Smooth muscle cell (in vitro differentiated cells): ENCODE measurements at regions not wholly inside any gene's neighbourhood (a gene's known extent, or its start where the extent isn't known, plus 50 kb on each side); places are given as distances from the start of the nearest gene placed in this dataset.
"Not testable (repeated sequence)": the region's sequence is repeated elsewhere in the genome, so short reads cannot be mapped to it uniquely, and the experiment has no call there.

Source experiments
- DNase-seq: peaks from one replicate; lab custom pipeline; 2025; ENCODE audit not compliant: unreplicated experiment; lab: John Stamatoyannopoulos, UW
- H2AFZ ChIP-seq: fragments of 200-600 bp; sonication (generic); 2 replicates; pipeline ENCODE4 v1.6.0; 2016; ENCODE audit warnings: antibody characterized with exemption, low read depth, mild to moderate bottlenecking
- H3F3A ChIP-seq: fragments of 200-600 bp; sonication (generic); 2 replicates; pipeline ENCODE4 v1.6.0; 2017; ENCODE audit warnings: antibody characterized with exemption, low read depth
- H3K27ac ChIP-seq: fragments of 200-600 bp; sonication (generic); 2 replicates; pipeline ENCODE4 v1.5.1; 2016; ENCODE audit warnings: low read depth, mild to moderate bottlenecking
- H3K27me3 ChIP-seq: fragments of 200-600 bp; sonication (generic); 2 replicates; pipeline ENCODE4 v1.6.1; 2016; ENCODE audit warnings: low read depth, mild to moderate bottlenecking
- H3K36me3 ChIP-seq: fragments of 200-600 bp; sonication (generic); 2 replicates; pipeline ENCODE4 v1.5.1; 2016; ENCODE audit warnings: low read depth
- H3K4me1 ChIP-seq: fragments of 200-600 bp; sonication (generic); 2 replicates; pipeline ENCODE4 v1.5.1; 2016; ENCODE audit warnings: low read depth
- H3K4me2 ChIP-seq: fragments of 200-600 bp; sonication (generic); 2 replicates; pipeline ENCODE4 v1.6.0; 2016; ENCODE audit warnings: mild to moderate bottlenecking
- H3K4me3 ChIP-seq: fragments of 200-600 bp; sonication (generic); 2 replicates; pipeline ENCODE4 v1.5.1; 2016; ENCODE audit warnings: mild to moderate bottlenecking
- H3K79me2 ChIP-seq: fragments of 200-600 bp; sonication (generic); 2 replicates; pipeline ENCODE4 v1.6.0; 2016; ENCODE audit warnings: low read depth, mild to moderate bottlenecking
- H3K9ac ChIP-seq: fragments of 200-600 bp; sonication (generic); 2 replicates; pipeline ENCODE4 v1.6.0; 2016; ENCODE audit warnings: low read depth
- H3K9me3 ChIP-seq: fragments of 200-600 bp; sonication (generic); replicated peaks from 2 replicates; pipeline ENCODE4 v1.5.1; 2016; ENCODE audit warnings: low read depth
- H4K20me1 ChIP-seq: fragments of 200-600 bp; sonication (generic); 2 replicates; pipeline ENCODE4 v1.6.0; 2016; ENCODE audit warnings: low read depth
- WGBS: methylation state at CpG from one replicate; pipeline ENCODE4 v1.1.7; 2016; ENCODE audit warnings: low lambda C conversion rate; 5-methylcytosine and 5-hydroxymethylcytosine counted together
- TF ChIP-seq, protein P1 (sequence below): fragments of 200-600 bp; sonication (generic); IDR thresholded peaks from 2 replicates; pipeline ENCODE4 v1.5.1; 2017; ENCODE audit warnings: borderline replicate concordance, mild to moderate bottlenecking, antibody characterized with exemption; ENCODE audit not compliant: insufficient read depth, poor library complexity, severe bottlenecking

- no peaks in the 10 kb centered on the region for H3K36me3 ChIP-seq
- H3F3A ChIP-seq, result no peaks in the 10 kb centered on the region
- H3K79me2 ChIP-seq, result no peaks in the 10 kb centered on the region
- no peaks in the 10 kb centered on the region for H4K20me1 ChIP-seq
- no peak for DNase-seq
- WGBS, result 80% methylated on average over 4 of the region's 4 CpGs
- no peak overlapping the region for H3K9ac ChIP-seq
- H3K4me3 ChIP-seq, result no peak overlapping the region
- H3K4me2 ChIP-seq, result no peak overlapping the region
- TF ChIP-seq, protein P1, sequence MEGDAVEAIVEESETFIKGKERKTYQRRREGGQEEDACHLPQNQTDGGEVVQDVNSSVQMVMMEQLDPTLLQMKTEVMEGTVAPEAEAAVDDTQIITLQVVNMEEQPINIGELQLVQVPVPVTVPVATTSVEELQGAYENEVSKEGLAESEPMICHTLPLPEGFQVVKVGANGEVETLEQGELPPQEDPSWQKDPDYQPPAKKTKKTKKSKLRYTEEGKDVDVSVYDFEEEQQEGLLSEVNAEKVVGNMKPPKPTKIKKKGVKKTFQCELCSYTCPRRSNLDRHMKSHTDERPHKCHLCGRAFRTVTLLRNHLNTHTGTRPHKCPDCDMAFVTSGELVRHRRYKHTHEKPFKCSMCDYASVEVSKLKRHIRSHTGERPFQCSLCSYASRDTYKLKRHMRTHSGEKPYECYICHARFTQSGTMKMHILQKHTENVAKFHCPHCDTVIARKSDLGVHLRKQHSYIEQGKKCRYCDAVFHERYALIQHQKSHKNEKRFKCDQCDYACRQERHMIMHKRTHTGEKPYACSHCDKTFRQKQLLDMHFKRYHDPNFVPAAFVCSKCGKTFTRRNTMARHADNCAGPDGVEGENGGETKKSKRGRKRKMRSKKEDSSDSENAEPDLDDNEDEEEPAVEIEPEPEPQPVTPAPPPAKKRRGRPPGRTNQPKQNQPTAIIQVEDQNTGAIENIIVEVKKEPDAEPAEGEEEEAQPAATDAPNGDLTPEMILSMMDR, result no peak
- H3K27ac ChIP-seq, result no peak overlapping the region
- H3K27me3 ChIP-seq, result no peaks in the 10 kb centered on the region
- no peak overlapping the region for H2AFZ ChIP-seq
- H3K4me1 ChIP-seq, result no peaks in the 10 kb centered on the region
- no peaks in the 10 kb centered on the region for H3K9me3 ChIP-seq
These were observed 196.9 kb downstream of the ALDH8A1 start for GRCh38 chr6:134753001-134753400.

DNA sequence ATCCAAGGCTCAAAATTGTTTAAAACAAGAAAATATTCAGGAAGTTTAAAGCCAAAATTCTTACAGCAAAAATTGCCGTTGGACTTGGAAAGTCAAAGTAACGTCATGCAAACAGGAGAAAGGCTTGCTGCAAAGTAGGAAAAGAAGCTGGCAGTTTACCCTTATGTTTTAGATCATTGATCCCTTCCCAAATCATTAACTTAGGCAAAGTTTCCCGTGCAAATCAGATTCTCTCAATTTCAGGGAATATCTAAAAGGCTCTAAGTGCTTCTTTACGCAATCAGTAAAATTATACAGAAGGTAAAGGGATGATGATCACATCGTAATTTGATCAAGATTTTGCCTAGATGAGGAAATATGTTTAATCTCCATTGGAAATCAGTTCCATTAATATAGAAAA is 197.5 kb downstream of the ALDH8A1 start:
- Histone ChIP-seq H3F3A (no peaks in the 10 kb centered on the region), H3K9me3 (no peaks in the 10 kb centered on the region), H3K36me3 (no peaks in the 10 kb centered on the region), H3K4me3 (no peak overlapping the region), H2AFZ (no peak overlapping the region), H3K4me2 (no peak overlapping the region), H3K4me1 (no peaks in the 10 kb centered on the region), H3K27me3 (no peaks in the 10 kb centered on the region), H3K27ac (no peak overlapping the region), H3K79me2 (no peaks in the 10 kb centered on the region), H4K20me1 (no peaks in the 10 kb centered on the region), H3K9ac (no peak overlapping the region)
- TF ChIP-seq, protein P1, result no peak
- 87% methylated on average over 5 of the region's 5 CpGs for WGBS
- DNase-seq, result no peak

- no peaks in the 10 kb centered on the region for H3K79me2 ChIP-seq
- no peaks in the 10 kb centered on the region for H3F3A ChIP-seq
- H3K4me1 ChIP-seq, result no peaks in the 10 kb centered on the region
- no peaks in the 10 kb centered on the region for H3K9me3 ChIP-seq
- no peaks in the 10 kb centered on the region for H3K27me3 ChIP-seq
- no peak overlapping the region for H3K4me2 ChIP-seq
- no peak overlapping the region for H3K4me3 ChIP-seq
- H3K27ac ChIP-seq, result no peak overlapping the region
- no peak overlapping the region for H3K9ac ChIP-seq
- H3K36me3 ChIP-seq, result no peaks in the 10 kb centered on the region
- H2AFZ ChIP-seq, result no peak overlapping the region
- DNase-seq, result no peak
- no peaks in the 10 kb centered on the region for H4K20me1 ChIP-seq
- TF ChIP-seq, protein P1, result no peak
These were observed 199.2 kb downstream of the ALDH8A1 start for GRCh38 chr6:134750669-134751068.

GRCh38 chr6:134748484-134748883 is 201.4 kb downstream of the ALDH8A1 start:
- WGBS, result 86% methylated on average over 3 of the region's 3 CpGs
- no peaks in the 10 kb centered on the region for H4K20me1 ChIP-seq

DNA sequence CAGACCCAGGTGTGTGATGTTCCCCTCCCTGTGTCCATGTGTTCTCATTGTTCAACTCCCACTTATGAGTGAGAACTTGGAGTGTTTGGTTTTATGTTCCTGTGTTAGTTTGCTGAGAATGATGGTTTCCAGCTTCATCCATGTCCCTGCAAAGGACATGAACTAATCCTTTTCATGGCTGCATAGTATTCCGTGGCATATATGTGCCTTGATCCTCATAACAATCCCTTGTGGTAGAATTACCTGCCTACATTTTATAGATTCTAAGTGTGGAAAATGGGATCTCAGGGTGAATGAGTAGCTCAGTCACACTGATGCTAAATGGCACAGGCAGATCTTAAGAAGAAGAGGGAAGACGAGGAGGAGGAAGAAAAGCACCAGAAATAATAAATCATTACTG is 202.7 kb downstream of the ALDH8A1 start:
- not testable (repeated sequence) for H3K9me3 ChIP-seq, H3K27me3 ChIP-seq, H3K79me2 ChIP-seq, DNase-seq, H3K9ac ChIP-seq, H3K27ac ChIP-seq, H3K4me3 ChIP-seq, H4K20me1 ChIP-seq, H3K4me2 ChIP-seq, H3K4me1 ChIP-seq, H2AFZ ChIP-seq, H3F3A ChIP-seq, H3K36me3 ChIP-seq
- 90% methylated on average over 2 of the region's 2 CpGs for WGBS

More at GRCh38 chr6:134748484-134748883, 201.4 kb downstream of the ALDH8A1 start:
- Histone ChIP-seq H3K27me3 (no peaks in the 10 kb centered on the region), H3K36me3 (no peaks in the 10 kb centered on the region), H3K9ac (no peak overlapping the region), H3K4me2 (no peak overlapping the region), H3K27ac (no peak overlapping the region), H3K79me2 (no peaks in the 10 kb centered on the region), H3K4me3 (no peak overlapping the region), H3F3A (no peaks in the 10 kb centered on the region), H2AFZ (no peak overlapping the region), H3K9me3 (no peaks in the 10 kb centered on the region), H3K4me1 (no peaks in the 10 kb centered on the region)
- DNase-seq, result no peak
- TF ChIP-seq, protein P1, result no peak
